AG04450 (cell line): ENCODE measurements at regions not wholly inside any gene's neighbourhood (a gene's known extent, or its start where the extent isn't known, plus 50 kb on each side); places are given as distances from the start of the nearest gene placed in this dataset.

Experiments
- CTCF ChIA-PET: fragments of 300-600, 350-600 bp; formaldehyde crosslinking; extraction: SDS; loops from one replicate; lab custom pipeline; 2022; ENCODE audit warnings: antibody characterized with exemption, inconsistent platforms; lab: Charles Lee
- POLR2A ChIA-PET: fragments of 350-600 bp; formaldehyde crosslinking; extraction: SDS; loops from one replicate; lab custom pipeline; 2021; ENCODE audit warnings: antibody characterized with exemption, inconsistent platforms; lab: Yijun Ruan, JAX
- DNase-seq: peaks from one replicate; pipeline ENCODE4 v3.0.0-alpha.2; 2011; ENCODE audit warnings: low read depth, low spot score
- H3K27ac ChIP-seq: one replicate; pipeline ENCODE4 v1.5.1; 2012; ENCODE audit warnings: low read depth, low read length, control low read depth
- H3K27me3 ChIP-seq: one replicate; pipeline ENCODE4 v1.6.0; 2012; ENCODE audit warnings: low read length; ENCODE audit not compliant: control insufficient read depth, insufficient read depth
- H3K4me3 ChIP-seq: 2 replicates; pipeline ENCODE4 v1.5.1; 2011; ENCODE audit warnings: mild to moderate bottlenecking, low read depth, low read length, control low read depth
- H3K9me3 ChIP-seq: 2 replicates; pipeline ENCODE4 v1.5.1; 2012; ENCODE audit warnings: low read length; ENCODE audit not compliant: control insufficient read depth, insufficient read depth
- CTCF ChIP-seq: IDR thresholded peaks from 2 replicates; pipeline ENCODE4 v1.5.1; 2011; ENCODE audit warnings: low read depth, low read length, control low read depth, inconsistent platforms

GRCh38 chr4:110682311-110682710, 59.4 kb upstream of the PITX2 start:
- CTCF ChIA-PET: no interaction called here
- POLR2A ChIA-PET: no interaction called here

DNA sequence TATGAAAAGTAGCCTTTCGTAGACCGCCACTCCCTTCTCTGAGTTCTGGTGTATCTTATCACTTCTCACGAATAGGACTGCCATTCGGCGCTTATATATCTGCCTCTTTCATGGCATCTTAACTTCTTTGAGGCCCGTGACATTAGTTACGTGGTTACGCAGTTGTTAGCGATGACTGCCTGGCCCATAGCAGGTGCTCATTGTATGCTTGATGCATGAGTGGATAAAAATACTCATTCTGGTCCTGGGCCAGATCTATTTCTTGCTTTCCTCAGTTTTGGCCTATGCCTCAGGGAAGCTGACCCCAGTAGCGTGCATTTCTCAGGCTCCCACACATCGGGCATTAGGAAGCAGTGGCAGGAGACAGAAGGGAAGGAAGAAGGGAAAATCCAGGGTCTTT, 60.7 kb upstream of the PITX2 start:
- ChIA-PET POLR2A (no interaction called here), CTCF (no interaction called here)
- Histone ChIP-seq H3K27ac (no peak overlapping the region), H3K9me3 (no peaks in the 10 kb centered on the region), H3K27me3 (no peaks in the 10 kb centered on the region), H3K4me3 (no peak overlapping the region)
- no peak for DNase-seq
- TF ChIP-seq CTCF: no peak

More at GRCh38 chr4:110682311-110682710, 59.4 kb upstream of the PITX2 start:
- Histone ChIP-seq H3K4me3 (no peak overlapping the region), H3K27ac (no peak overlapping the region), H3K27me3 (no peaks in the 10 kb centered on the region), H3K9me3 (no peaks in the 10 kb centered on the region)
- no peak for TF ChIP-seq CTCF
- DNase-seq: no peak

- ChIA-PET POLR2A (no interaction called here), CTCF (no interaction called here)
- Histone ChIP-seq H3K9me3 (no peaks in the 10 kb centered on the region), H3K27ac (no peak overlapping the region), H3K4me3 (no peak overlapping the region), H3K27me3 (no peaks in the 10 kb centered on the region)
- no peak for TF ChIP-seq CTCF
- no peak for DNase-seq
Measured at GRCh38 chr4:110702326-110702725, 79.4 kb upstream of the PITX2 start.

DNA sequence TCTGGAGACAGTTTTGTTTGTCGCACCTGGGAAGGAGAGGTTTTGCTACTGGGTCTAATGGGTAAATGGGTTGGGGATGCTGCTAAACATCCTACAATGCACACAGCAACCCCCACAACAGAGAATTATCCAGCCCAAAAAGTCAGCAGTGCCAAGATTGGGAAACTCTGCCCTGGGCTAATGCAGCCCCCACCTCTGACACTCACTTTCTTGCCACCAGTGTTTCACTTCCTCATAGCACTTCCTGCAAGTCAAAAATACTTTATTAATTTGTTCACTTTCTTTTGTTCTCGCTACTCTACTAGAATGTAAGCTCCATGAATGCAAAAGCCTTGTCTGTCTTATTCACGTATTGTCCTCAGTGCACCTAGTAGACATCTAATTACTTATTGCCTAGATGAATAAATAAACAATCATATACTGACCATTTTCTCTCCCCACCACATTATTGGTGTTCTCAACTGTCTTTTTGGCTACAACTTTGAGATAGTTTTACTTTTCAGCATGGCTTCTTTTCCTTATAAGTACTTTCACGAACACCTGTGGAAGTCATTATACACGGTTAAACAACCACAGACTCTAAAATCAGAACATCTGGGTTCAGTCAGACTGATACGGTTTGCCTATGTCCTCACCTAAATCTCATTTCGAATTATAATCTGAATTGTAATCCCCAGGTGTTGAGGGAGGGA, 82.0 kb upstream of the PITX2 start:
- TF ChIP-seq CTCF: no peak
- no peaks in the 10 kb centered on the region for H3K9me3 ChIP-seq

DNA sequence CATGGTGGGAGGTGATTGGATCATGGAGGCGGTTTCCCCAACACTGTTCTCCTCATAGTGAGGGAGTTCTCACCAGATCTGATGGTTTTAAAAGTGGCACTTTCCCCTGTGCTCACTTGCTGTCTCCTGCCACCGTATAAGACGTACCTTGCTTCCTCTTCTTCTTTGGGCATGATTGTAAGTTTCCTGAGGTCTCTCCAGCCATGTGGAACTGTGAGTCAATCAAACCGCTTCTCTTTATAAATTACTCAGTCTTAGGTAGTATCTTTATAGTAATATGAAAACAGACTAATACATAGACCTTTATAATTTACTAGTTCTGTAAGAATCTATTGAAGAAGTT, 82.5 kb upstream of the PITX2 start:
- ChIA-PET POLR2A (no interaction called here), CTCF (interaction anchor here (1.1 kb wide), 1 partner anchor 926 kb away, joined by 3 read pairs; no protein-coding TSS in a partner anchor)
- H3K27me3 ChIP-seq: no peaks in the 10 kb centered on the region
- H3K4me3 ChIP-seq: no peak overlapping the region
- no peak for TF ChIP-seq CTCF
- H3K27ac ChIP-seq: no peak overlapping the region
- no peak for DNase-seq
- no peaks in the 10 kb centered on the region for H3K9me3 ChIP-seq

More for the DNA sequence above, 82.0 kb upstream of the PITX2 start:
- POLR2A ChIA-PET: no interaction called here
- CTCF ChIA-PET: no interaction called here
- no peak overlapping the region for H3K4me3 ChIP-seq
- no peak for DNase-seq
- no peaks in the 10 kb centered on the region for H3K27me3 ChIP-seq
- no peak overlapping the region for H3K27ac ChIP-seq
